ENCODE measurements at regions not wholly inside any gene's neighbourhood (a gene's known extent, or its start where the extent isn't known, plus 50 kb on each side); places are given as distances from the start of the nearest gene placed in this dataset.

DNA sequence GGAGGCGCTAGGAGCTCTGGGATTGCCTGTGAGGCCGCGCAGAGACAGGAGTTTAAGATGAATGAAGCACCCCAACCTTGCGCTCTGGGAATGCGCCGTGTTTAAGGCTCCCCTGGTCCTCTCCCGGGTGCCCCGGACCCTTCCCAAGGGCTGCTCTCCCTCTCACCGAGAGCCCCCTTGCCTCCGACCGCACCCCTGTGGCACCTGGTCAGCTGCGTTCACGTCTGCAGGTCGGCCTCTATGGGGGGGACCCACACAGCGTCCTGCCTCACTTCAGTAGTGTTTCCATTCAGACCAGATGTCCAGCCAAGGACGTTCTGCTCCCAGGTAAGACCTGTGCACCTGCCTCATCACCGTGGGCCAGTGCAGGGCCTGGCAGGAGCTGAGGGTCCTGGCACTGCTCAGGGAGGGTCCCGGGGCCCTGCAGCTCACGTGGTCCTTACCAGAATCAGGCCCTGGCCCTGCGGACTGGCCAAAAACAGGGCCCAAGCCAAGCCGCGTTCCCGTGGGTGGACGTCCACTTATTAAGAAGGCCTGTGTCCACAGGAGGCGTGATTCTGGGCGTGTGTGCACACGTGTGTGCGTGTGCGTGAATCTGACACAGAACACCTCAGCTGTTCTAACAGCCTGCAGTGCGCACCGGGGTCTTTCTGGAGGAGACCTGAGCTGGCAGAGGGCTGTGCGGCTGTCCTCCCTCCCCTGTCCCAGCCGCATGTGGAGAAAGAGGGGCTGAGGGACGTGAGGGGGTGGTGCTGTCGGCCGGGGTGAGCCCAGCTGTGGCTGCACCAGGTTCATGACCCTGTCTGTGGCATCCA lies 79.9 kb upstream of the BHLHE23 start:
- DNase-seq = no peak

DNA sequence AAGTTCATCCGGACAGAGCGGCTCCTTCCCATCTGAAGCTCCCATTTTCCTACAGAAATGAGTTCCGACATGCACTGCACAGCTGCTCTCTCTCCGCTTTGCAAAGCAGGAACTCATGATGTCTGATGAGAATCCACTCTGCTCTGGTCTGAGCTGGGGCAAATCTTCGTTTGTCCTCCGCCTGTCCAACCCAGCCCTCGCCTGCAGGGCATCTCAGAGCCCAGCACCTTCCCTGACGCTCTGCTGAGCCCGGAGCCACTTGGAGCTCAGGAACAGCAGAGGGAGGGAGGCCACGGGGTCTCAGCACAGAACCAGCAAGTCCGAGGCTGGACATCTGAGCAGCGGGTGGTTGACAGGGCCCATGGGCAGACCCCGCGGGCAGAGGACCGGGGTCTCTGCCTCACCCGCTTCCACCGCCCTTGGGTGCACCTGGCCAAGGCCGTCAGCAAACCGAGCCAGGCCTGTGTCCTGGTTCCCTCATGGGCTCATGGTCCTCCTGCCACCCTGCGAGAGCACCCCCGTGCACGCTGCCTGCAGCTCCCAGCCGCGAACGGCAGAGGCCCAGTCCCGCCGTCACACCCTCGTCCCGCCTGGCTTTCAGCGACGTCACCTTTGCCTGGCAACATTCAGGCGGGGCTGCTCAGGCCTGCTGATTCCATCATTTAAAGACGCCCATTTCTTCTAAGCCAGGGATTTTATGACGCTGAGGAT lies 78.5 kb upstream of the BHLHE23 start:
- no peak for DNase-seq

DNA sequence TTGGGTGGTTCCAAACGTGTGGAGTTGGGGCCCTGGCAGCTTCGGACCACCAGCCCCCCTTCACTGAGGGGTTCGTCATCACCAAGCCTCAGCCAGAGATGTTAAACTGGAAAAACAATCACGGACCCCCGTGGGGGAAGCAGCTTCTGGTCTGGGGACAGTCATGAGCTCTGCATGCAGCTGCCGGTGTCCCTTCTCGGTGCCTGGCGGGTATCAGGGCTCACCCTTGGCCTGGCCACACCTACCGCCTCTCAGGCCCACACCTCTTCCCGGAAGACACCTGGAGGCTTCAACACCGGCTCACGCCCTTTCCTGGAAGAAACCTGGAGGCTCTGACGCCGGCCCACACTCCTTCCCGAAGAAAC lies 77.8 kb upstream of the BHLHE23 start:
- DNase-seq = no peak

DNA sequence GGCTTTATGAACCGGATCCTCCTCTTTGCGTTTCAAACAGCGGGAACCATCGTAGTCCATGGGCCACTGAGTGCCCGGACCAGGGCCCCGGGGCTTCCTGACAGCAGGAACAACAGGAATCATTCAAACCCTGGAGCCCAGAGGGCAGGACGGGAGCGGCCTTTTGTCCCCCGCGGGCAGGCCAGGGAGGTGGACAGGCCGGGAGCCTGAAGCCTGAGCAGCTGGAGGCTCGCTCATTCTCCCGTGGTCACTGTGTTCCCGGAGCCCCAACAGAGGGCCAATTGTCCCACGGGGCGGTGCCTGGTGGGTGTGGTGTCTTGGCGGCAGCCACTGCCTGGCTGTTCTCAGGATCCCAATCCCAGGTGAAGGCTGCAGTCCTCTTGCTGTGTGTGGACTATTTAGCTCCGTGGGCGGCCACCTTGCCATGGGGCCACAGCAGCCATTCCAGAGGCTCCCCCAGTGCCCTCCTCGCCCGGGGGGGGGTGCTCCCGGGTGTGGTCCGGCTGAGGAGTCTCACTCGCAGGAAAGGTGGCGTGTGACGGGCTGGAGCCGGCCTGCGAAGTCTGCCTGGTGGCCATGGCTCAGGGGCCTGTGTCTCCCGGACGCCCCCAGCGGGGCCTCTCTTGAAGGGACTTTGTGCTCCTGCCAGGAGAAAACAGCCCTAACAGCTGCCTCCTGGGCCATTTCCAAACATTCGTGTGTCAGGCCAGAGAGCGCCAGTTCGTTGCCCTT lies 77.2 kb upstream of the BHLHE23 start:
- DNase-seq = peak in 2 of 14 donors; percentile 4 to 33

DNA sequence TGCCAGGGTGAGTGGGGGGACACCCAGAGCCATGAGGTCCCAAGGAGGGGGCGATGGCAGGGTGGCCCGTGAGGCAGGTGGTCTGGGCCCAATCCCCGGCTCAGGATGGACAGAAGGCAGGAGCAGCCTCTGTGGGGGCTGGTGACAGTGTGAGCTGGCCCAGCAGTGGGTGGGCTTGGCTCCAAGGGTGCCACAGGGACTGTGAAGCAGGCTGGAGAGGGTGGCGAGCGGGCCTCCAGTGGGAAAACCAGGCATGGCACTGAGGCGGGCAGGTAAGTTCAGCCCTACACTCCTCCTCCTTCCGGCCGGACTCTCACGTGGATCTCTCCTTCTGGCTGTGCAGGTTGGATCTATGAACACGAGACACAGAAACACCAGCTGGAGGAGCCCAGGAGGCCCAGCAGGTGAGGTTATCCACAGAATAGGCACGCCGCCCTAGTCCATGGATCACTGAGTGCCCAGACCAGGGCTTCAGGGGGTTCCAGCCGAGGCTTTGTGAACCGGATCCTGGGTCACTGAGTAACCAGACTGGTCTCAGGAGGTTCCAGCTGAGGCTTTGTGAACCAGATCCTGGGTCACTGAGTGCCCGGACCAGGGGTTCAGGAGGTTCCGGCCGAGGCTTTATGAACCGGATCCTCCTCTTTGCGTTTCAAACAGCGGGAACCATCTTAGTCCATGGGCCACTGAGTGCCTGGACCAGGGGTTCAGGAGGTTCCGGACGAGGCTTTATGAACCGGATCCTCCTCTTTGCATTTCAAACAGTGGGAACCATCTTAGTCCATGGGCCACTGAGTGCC lies 76.4 kb upstream of the BHLHE23 start:
- DNase-seq = no peak

DNA sequence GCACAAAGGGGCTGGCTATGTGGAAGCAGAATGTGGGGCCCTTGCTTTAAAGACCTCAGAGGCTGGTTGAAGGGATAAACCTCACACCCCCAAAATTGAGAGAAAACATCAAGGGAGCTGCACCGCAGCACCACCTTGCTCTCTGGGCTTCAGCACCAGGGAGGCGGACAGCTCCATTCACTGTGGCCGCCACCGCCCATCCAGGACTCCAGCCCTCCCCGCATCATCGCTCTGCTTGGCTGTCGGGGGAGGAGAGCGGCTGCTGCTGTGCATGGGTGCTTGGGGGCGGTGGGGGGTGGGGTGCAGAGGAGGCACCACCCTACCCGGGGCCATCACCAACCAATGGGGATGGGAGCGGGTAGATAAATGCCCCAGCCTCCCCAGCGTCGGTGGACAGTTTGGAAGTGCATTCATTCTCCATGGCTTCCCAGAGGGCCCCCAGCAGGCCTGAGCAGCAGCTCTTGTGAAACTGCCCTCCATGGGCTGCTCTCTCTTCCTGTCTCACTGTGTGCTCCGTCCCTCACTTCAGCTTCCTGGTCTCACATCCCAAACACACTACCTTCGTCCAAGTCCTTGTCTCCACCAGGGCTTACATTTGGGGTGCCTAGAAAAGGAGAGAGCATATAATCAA lies 75.7 kb upstream of the BHLHE23 start:
- peak in 2 of 14 donors; percentile 3 to 28 for DNase-seq

DNA sequence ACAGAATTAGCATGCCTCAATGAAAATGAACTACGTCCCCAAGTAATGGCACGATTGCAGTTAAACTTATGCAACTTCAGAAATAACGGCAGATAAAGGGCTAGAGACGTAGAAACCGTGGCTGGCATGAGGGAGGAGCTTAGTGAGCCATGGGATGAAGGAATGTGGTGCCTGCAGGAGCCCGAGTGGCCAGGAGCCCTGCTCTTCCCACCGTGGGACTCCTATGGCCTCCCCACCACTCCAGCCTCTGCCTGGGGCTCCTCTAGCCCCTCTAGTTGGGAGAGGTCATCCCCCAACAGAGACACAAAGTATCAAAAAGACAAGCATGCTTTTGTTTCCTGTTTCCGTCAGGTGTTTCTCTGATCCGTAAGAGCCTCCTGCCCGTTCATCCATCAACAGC lies 75.1 kb upstream of the BHLHE23 start:
- DNase-seq = no peak

DNA sequence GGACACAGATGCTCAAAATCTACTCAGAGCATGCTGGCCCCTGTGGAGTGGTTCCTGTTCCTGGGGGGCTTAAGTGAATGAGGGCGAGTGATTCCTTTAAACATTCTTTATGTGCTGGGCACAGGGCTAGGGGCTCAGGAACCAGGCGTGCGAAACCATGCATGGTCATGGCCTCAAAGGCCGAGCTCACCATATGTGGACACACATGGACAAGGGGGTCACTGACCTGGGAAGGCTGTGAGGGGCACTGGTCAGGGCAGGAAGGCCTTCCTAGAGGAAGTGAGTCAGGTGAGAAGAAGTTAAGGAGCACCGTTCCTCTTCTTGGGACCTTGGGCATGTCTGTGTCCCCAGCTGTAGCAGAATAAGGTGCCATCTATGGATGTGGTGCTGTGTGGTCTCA lies 74.6 kb upstream of the BHLHE23 start:
- DNase-seq = no peak

DNA sequence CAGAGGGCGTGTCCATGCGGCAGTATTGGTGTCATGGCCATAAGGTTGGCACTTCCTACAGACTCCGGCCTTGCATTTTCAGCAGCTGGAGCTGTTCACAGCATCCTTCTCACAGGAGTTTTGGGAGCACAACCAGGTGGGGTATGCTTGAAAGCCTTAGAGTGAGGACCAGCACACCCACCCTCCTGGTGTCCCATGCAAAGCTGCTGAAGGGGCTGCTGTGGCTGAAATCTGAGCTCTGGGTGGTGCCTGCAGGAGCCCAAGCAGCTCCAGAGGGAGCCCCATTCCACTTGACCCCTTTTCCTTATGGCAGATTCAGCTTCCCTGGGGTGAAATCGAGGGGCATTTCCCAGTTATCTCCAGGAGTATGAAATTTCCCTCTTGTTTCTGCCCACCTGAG lies 74.0 kb upstream of the BHLHE23 start:
- DNase-seq = no peak

DNA sequence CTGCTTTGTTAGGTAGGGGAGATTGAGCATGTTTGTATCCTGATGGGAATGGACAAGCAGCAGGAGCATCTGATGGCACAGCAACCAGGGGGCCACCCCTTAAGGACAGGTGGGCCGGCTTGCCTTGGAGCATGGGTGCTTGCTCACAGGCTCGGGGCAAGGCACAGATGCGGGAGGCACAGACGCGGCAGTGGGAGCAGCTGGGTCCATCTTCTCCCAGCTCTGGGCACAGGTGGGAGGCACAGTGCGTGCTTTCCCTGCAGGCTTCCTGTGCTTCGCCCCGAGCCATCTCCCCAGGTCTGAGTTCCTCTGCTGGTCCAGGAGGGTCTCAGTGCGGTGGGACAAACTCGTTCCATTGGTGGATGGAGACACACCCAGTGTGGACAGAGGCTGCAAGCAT lies 73.6 kb upstream of the BHLHE23 start:
- DNase-seq = no peak

DNA sequence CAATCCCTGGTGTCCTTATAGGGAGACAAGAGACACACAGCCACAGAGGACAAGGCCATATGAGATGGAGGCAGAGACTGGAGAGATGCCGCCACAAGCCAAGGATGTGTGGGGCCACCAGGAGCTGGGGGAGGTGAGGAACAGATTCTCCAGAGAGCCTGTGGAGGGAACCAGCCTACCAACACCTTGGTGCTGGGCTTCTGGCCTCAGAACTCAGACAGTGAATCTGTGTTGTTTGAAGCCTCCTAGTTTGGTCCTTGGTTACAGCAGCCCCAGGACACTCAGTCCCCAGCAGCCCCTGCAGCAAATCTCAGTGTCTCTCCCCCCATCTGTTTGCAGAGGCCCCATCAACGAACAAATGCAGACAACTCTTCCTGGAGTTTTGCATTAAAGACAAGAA lies 73.2 kb upstream of the BHLHE23 start:
- DNase-seq = no peak

DNA sequence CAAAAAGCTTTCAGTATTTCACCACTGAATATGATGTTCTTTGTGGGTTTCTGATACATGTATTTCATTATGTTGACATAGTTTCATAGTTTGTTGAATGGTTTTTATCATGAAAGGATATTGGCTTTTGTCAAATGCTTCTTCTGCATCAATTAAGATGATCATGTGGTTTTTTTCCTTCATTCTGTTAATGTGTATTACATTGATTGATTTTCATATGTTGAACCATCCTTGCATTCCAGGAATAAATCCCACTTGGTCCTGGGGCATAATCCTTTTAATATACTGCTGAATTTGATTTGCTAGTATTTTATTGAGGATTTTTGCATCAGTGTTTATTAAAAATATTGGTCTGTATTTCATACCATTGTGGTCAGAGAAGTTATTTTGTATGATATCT lies 70.9 kb upstream of the BHLHE23 start:
- no peak for DNase-seq

DNA sequence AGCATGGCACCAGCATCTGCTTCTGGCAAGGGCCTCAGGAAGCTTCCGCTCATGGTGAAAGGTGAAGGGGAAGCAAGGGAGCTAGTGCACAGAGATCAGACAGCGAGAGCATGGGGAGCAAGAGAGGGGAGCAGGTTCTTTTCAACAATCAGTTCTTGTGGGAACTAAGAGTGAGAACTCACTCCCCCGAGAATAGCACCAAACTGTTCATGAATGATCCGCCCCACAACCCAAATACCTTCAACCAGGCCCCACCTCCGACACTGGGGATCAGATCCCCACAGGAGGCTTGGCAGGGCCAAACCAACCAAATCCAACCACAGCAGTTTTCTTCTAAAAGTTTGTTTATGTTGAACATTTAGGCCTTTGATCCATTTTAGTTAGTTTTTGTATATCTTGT lies 69.7 kb upstream of the BHLHE23 start:
- no peak for DNase-seq

DNA sequence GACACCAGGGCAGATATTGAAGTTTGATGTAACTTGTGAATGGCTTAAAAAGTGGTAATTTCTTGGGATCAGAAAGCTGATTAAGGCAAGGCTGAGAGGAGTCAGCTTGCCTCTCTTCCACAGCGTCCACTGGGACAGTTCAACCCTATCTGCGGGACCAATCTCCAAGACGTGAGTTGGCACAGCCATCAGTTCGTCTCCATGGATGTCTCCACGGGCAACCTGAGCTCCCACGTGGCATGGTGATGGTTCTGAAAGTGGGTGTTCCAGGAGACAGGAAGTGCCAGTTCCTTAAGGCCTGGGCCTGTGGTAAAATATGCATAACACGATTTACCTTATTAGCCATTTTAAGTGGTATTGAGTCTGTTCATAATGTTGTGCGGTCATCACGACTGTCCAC lies 67.9 kb upstream of the BHLHE23 start:
- DNase-seq = no peak

DNA sequence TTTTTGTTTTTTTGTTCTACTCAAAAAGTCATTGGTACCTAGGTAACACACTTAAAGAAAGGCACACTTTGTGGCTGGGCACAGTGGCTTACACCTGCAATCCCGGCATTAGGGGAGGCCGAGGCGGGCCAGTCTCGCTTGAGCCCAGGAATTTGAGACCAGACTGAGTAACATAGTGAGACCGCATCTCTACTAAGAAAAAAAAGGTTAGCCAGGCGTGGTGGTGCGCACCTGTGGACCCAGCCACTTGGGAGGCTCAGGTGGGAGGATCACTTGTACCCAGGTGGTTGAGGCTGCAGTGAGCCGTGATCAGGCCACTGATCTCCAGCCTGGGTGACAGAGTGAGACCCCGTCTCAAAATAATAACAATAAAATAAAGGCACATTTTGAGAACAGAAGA lies 67.4 kb upstream of the BHLHE23 start:
- DNase-seq = no peak

DNA sequence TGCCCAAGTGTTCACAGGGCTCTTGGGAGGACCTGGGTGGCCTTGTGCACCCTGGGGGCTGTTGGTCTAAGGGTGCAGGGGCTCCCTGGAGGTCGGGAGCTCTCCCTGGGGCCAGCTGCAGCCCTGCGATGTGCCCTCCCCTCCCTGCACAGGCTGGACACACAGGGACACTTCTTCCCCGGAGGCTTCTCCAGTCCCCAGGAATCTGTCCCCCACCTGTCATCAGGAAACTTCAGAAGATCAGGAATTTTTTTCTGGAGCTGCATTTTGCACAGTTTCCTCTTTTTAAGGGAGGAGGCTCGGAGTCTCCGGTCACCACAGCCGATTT lies 66.9 kb upstream of the BHLHE23 start:
- no peak for DNase-seq

DNA sequence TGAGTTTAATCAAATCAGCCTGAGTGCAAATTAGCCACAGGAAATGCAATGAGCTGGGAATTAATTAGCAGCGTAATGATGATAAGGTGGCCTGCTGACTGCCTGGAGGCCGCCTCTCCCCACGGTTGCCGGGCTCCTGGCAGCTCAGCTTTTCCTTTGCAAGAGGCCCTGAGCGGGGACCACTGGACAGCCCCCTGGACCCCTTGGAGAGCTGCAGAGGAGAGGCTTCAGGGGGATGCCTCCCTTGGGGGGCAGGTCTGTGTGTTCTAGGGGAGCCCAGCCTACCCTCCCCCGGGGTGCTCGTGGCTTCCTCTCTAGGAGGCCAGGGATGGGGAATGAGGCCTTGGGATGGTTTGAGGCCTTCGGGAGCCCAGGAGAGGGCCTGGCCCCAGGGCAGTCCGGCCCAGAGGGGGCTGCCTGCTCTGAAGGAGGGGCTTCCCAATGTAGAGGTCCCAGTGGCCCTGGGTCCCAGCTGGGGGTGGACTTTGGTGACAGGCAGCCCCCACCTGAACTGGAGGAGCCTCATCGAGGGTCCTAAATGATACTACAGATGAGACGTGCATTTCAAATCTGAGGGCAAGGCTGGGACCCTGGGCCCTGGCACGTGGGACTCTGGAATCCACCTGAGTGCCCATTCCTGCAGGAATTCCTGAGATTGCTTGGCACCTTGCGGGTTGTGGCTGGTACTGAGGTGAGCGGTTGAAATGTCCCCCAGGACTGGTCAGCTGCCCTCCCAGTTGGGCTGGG lies 66.4 kb upstream of the BHLHE23 start:
- no peak for DNase-seq

DNA sequence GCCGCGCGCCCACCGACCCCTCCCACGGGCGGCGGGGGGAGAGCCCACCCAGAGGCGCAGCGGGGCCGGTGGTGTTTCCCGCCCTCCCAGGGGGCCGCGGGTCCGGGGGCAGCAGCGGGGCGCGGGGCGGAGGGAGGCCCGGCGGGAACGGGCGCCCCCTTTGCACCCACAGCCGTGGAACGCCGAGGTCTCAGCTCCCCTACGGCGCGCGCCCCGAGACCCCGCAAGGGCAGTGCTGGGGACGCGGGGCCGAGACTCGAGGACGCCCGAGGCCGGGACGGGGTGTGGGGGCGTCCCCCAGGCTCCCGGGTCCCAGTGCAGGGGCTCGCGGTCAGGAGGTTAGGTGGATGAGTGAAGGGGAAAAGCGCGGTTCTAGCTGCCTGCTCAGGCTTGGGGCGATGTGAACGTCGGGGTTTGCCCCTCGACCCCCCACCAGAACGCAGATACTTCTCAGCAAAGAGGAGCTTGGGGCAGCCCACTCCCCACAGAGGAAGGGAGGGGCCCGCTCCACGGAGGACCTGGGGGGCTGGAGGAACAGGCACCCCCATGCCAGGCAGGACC lies 65.5 kb upstream of the BHLHE23 start:
- no peak for DNase-seq

DNA sequence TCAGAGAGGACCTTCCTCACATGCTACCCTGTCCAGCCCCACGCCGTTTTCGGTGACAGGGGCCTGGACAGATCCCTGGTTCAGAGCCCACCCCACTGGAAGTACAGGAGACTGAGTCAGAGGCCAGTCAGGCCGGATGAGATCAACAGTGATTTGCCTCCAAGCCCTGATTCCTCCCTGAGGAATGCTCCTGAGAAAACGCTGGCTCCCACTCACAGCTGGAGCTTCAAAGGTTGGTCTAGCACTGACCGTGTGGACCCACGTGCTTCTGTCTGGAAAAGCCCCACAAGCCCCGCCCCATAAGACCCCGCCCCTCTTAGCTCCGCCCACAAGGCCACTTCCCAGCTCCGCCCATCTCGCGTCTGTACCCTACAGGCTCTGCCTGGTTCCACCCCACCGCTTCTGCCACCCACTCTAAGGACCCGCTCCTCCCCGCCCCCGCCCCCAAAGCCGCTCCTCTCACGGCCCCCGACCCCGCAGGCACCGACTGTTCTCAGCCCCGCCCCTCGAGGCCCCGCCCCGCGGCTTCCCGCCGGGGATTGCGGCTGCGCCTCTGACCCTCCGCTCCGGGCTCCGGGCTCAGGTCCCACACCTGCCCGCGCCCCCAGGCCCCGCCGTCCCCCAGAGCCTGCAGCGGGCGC lies 64.9 kb upstream of the BHLHE23 start:
- peak in 1 of 14 donors; percentile 43 for DNase-seq

DNA sequence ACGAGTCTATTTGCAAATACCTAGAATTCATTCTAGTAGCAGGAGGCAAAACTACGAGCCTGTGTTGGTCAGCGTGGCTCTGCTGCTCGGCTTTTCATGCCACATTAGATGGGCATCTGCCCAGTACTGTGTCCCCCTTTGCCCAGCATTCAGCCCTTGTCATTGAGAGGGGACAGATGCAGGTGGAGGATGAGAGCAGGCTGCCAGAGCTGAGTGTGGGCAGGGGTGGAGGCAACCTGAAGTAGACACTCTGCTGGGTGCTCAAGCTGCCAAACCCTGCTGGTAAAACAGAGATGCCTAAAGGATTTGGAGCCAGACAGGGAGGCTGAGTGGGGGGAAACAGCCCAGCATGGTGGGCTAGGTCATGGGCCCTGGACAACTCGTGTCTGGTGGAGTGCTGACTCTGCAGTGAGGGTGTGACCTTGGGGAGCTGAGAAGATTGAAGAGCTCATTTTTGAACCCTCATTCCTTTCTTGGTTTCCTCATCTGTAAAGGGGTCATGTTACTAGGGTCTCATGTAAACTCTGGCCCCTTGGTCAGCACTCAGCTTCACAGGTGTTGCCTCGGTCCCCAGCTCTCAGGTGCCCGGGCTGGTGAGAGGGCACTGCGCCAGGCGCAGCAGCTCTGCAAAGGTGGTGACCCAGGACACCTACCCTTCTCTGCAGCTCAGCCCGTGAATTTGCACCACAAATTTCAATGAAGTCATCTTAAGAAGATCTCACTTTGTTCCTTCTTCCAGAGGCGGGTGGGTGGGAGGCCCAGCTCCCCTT lies 64.2 kb upstream of the BHLHE23 start:
- DNase-seq = peak in 1 of 14 donors; percentile 32

Data from C1 segment of cervical spinal cord (tissue), 14 donors.